ENCODE measurements at regions not wholly inside any gene's neighbourhood (a gene's known extent, or its start where the extent isn't known, plus 50 kb on each side); places are given as distances from the start of the nearest gene placed in this dataset.
"Not testable (repeated sequence)": the region's sequence is repeated elsewhere in the genome, so short reads cannot be mapped to it uniquely, and the experiment has no call there.

GRCh38 chr4:110411574-110412011, 64.4 kb upstream of the ENPEP start:
- H2AFZ ChIP-seq = peak overlapping the region; percentile 95
- peak overlapping the region; percentile 91 for H3K27ac ChIP-seq
- no peak for TF ChIP-seq EZH2 (IDR thresholded peaks at IDR 0.05; ENCODE audit: borderline replicate concordance)
- TF ChIP-seq, protein P1, sequence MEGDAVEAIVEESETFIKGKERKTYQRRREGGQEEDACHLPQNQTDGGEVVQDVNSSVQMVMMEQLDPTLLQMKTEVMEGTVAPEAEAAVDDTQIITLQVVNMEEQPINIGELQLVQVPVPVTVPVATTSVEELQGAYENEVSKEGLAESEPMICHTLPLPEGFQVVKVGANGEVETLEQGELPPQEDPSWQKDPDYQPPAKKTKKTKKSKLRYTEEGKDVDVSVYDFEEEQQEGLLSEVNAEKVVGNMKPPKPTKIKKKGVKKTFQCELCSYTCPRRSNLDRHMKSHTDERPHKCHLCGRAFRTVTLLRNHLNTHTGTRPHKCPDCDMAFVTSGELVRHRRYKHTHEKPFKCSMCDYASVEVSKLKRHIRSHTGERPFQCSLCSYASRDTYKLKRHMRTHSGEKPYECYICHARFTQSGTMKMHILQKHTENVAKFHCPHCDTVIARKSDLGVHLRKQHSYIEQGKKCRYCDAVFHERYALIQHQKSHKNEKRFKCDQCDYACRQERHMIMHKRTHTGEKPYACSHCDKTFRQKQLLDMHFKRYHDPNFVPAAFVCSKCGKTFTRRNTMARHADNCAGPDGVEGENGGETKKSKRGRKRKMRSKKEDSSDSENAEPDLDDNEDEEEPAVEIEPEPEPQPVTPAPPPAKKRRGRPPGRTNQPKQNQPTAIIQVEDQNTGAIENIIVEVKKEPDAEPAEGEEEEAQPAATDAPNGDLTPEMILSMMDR (IDR thresholded peaks at IDR 0.05; ENCODE audit: poor library complexity) = no peak
- no peaks in the 10 kb centered on the region for H4K20me1 ChIP-seq (ENCODE audit: insufficient read depth, poor library complexity, severe bottlenecking)
- H3K4me1 ChIP-seq (ENCODE audit: insufficient read depth) = peaks cover 21% of the 10 kb centered on the region
- no peaks in the 10 kb centered on the region for H3K27me3 ChIP-seq
- H3K36me3 ChIP-seq (replicated peaks; ENCODE audit: insufficient read depth, low read depth) = no peaks in the 10 kb centered on the region
- H3K9me3 ChIP-seq (ENCODE audit: low read depth) = no peaks in the 10 kb centered on the region
- H3K4me2 ChIP-seq = peak overlapping the region; percentile 81
- no peaks in the 10 kb centered on the region for H3K9me2 ChIP-seq (replicated peaks; ENCODE audit: insufficient read depth)
- peak overlapping the region; percentile 57 for H3K4me3 ChIP-seq
- H3K79me2 ChIP-seq = peaks cover 10% of the 10 kb centered on the region
- 26% methylated on average over 5 of the region's 5 CpGs for WGBS (ENCODE audit: low lambda C conversion rate, missing lambda C conversion rate)
- DNase-seq (ENCODE audit: low spot score) = no peak

DNA sequence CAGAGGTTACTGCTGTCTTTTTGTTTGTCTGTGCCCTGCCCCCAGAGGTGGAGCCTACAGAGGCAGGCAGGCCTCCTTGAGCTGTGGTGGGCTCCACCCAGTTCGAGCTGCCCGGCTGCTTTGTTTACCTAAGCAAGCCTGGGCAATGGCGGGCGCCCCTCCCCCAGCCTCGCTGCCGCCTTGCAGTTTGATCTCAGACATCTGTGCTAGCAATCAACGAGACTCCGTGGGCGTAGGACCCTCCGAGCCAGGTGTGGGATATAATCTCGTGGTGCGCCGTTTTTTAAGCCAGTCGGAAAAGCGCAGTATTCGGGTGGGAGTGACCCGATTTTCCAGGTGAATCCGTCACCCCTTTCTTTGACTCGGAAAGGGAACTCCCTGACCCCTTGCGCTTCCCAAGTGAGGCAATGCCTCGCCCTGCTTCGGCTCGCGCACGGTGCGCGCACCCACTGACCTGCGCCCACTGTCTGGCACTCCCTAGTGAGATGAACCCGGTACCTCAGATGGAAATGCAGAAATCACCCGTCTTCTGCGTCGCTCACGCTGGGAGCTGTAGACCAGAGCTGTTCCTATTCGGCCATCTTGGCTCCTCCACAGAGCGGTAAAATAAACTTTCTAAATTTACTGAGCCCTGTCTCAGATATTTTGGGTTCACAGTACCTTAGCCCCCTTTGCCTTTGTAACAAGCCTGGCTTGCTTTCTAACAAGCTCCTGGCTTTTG, 64.9 kb upstream of the ENPEP start:
- peak overlapping the region; percentile 95 for H2AFZ ChIP-seq
- H3K36me3 ChIP-seq (replicated peaks; ENCODE audit: insufficient read depth, low read depth); H4K20me1 ChIP-seq (ENCODE audit: insufficient read depth, poor library complexity, severe bottlenecking); H3K9me3 ChIP-seq (ENCODE audit: low read depth); H3K27me3 ChIP-seq; H3K9me2 ChIP-seq (replicated peaks; ENCODE audit: insufficient read depth); DNase-seq (ENCODE audit: low spot score); H3K79me2 ChIP-seq: not testable (repeated sequence)
- H3K4me1 ChIP-seq (ENCODE audit: insufficient read depth) = peaks cover 21% of the 10 kb centered on the region
- H3K4me2 ChIP-seq = peak overlapping the region; percentile 81
- peak overlapping the region; percentile 57 for H3K4me3 ChIP-seq
- peak overlapping the region; percentile 91 for H3K27ac ChIP-seq
- WGBS (ENCODE audit: low lambda C conversion rate, missing lambda C conversion rate) = 17% methylated on average over 22 of the region's 35 CpGs

DNA sequence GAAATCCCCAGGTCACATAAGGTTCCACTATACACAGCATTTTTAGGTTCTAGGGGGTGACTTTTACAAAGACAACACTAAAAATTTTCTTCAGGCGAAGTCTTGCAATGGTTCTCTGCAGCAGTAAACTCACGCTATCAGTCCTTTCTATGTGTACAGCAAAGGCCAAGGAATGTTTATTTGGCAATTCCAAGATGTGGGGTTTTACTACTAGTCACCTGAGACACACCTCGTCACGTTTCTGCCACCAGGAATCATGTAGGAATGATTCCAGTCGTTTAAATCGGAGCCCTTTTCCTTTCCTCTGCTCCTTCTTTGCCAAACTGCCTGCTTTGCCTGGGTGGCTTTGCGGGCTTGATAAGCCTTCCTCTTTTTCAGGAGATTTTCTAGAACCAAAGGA, 75.9 kb upstream of the ENPEP start:
- TF ChIP-seq, protein P1 (IDR thresholded peaks at IDR 0.05; ENCODE audit: poor library complexity) = no peak
- TF ChIP-seq EZH2 (IDR thresholded peaks at IDR 0.05; ENCODE audit: borderline replicate concordance) = no peak
- no peak for TF ChIP-seq EZH2phosphoT487 (IDR thresholded peaks at IDR 0.05; ENCODE audit: low read depth, severe bottlenecking, unreplicated experiment)
- WGBS (ENCODE audit: low lambda C conversion rate, missing lambda C conversion rate) = 74% methylated on average over 7 of the region's 7 CpGs

DNA sequence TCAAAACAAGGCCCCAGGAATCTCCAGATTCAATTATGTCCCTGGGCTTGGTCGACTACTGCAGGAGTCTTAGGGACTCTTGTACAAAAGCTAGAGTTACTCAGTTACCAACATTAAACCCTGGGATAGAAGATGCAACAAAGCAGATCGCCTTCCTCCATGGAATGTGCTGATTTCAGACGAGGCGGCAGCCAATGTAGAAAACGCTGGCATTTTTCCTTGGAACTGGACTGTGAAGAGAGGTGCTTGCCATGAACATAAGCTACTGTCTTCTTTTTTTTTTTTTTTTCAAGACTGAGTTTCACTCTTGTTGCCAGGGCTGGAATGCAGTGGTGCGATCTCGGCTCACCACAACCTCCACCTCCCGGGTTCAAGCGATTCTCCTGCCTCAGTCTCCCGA, 76.9 kb upstream of the ENPEP start:
- not testable (repeated sequence) for H3K4me2 ChIP-seq; H3K9me2 ChIP-seq (replicated peaks; ENCODE audit: insufficient read depth); H3K9me3 ChIP-seq (ENCODE audit: low read depth); H3K79me2 ChIP-seq; H2AFZ ChIP-seq; H3K4me1 ChIP-seq (ENCODE audit: insufficient read depth); H3K4me3 ChIP-seq; H3K27me3 ChIP-seq; DNase-seq (ENCODE audit: low spot score); H3K27ac ChIP-seq; H4K20me1 ChIP-seq (ENCODE audit: insufficient read depth, poor library complexity, severe bottlenecking); H3K36me3 ChIP-seq (replicated peaks; ENCODE audit: insufficient read depth, low read depth)
- WGBS (ENCODE audit: low lambda C conversion rate, missing lambda C conversion rate) = 90% methylated on average over 10 of the region's 10 CpGs

More for the DNA sequence above, 75.9 kb upstream of the ENPEP start:
- Histone ChIP-seq H3K9me2 (replicated peaks; ENCODE audit: insufficient read depth) (no peaks in the 10 kb centered on the region), H3K9me3 (ENCODE audit: low read depth) (no peaks in the 10 kb centered on the region), H3K4me1 (ENCODE audit: insufficient read depth) (no peaks in the 10 kb centered on the region), H3K27me3 (no peaks in the 10 kb centered on the region), H2AFZ (no peak overlapping the region), H3K36me3 (replicated peaks; ENCODE audit: insufficient read depth, low read depth) (no peaks in the 10 kb centered on the region), H3K27ac (peak overlapping the region; percentile 69), H3K79me2 (no peaks in the 10 kb centered on the region), H4K20me1 (ENCODE audit: insufficient read depth, poor library complexity, severe bottlenecking) (no peaks in the 10 kb centered on the region), H3K4me3 (no peak overlapping the region), H3K4me2 (no peak overlapping the region)
- DNase-seq (ENCODE audit: low spot score) = peak; percentile 28
